GM21786 (cell line): ENCODE measurements at regions not wholly inside any gene's neighbourhood (a gene's known extent, or its start where the extent isn't known, plus 50 kb on each side); places are given as distances from the start of the nearest gene placed in this dataset.

Experiments
- ATAC-seq: cut with Tn5 transposase; IDR thresholded peaks from one replicate; pipeline ENCODE4 v1.9.1; 2021; ENCODE audit not compliant: unreplicated experiment

- ATAC-seq = no peak
Measured at GRCh38 chr13:105817498-105817897, 718.0 kb downstream of the EFNB2 start.

GRCh38 chr13:105816994-105817393 is 718.5 kb downstream of the EFNB2 start:
- ATAC-seq = no peak

GRCh38 chr13:105814902-105815250 is 720.6 kb downstream of the EFNB2 start:
- no peak for ATAC-seq

GRCh38 chr13:105814219-105814901 is 721.1 kb downstream of the EFNB2 start:
- ATAC-seq = no peak

GRCh38 chr13:105806628-105806920 is 728.9 kb downstream of the EFNB2 start:
- no peak for ATAC-seq

DNA sequence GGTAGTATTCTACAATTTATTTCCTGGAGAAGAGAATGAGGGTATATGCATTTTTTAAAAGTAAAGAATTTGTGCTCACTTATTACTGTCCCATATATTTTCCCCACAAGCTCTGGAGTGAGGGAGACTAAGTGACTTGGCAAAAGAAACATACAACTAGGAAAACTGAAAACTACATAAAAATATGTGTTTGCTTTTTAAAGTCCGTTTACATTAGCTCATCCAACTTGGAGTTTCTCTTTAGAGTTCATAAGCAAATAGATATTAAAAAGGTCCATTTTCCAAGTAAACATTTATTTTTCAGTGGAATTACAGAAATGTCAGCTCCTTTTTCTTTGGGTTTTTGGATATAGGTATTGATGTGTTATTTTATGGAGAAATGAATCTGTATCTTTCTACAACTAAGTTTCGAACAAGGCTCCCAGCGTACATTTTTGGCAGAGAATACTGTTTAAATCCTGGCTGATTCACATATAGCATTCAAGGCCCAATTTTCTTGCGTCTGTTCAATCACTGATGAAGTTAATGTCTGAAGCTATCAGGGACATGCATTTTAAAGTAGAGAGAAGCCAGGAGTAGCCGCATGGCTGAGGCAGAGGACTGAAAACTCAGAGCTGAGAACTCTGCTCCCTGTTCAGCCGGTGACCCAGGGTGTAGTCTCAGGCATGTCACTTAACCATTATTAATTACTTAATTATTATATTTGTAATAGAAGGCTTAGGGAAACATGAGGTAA is 729.4 kb downstream of the EFNB2 start:
- no peak for ATAC-seq

DNA sequence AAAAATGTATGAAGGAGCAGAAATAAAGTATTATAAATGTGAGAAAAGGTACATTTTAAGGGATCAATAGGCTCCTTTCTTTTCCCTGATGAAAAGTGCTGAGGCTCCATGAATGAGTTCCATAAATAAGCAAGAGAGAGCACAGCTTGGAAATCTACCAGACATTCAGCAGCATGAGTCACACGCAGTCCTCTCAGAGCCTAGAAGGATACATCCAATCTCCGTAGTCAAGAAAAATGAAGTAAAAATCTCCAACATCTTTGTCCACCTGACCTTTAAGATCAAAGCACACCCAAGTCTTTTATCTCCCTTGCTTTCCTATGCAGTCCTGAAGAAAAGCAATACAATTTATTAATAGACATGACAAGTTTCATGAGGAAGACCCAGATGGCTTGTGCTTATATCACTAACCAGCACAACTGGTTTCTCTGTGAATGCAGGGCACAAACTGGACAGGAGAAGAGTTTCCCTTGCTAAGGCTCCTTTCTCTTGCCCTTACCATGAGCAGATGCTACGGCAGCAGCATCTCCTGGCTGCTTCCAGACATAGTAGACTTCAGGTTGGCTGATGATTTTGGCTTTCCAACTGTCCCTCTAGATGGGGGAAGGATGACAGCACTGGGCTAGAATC is 730.8 kb downstream of the EFNB2 start:
- ATAC-seq = no peak

GRCh38 chr13:105799155-105799554 is 736.3 kb downstream of the EFNB2 start:
- no peak for ATAC-seq

- no peak for ATAC-seq
Measured at GRCh38 chr13:105798541-105798940, 736.9 kb downstream of the EFNB2 start.

DNA sequence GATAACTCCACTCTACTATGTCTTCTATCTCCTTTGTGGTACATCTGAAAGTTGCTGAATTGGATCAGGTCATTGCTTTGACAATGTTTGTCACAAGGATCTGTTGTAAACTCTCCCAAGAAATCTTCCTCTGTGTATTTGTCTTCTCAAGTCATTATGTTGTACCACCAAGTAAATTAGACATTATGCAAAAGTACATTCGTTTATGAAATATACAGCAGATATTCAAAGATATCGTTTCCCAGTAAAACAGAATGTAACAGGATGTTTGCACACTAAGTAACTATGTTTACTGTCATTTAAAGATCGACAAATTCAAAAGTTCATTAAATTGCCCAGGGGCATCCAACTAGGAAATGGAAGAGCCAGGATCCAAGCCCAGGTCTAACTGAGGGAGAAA is 739.4 kb downstream of the EFNB2 start:
- ATAC-seq = no peak

- no peak for ATAC-seq
Measured at GRCh38 chr13:105790923-105791322, 744.5 kb downstream of the EFNB2 start.

GRCh38 chr13:105788530-105788929 is 746.9 kb downstream of the EFNB2 start:
- no peak for ATAC-seq

DNA sequence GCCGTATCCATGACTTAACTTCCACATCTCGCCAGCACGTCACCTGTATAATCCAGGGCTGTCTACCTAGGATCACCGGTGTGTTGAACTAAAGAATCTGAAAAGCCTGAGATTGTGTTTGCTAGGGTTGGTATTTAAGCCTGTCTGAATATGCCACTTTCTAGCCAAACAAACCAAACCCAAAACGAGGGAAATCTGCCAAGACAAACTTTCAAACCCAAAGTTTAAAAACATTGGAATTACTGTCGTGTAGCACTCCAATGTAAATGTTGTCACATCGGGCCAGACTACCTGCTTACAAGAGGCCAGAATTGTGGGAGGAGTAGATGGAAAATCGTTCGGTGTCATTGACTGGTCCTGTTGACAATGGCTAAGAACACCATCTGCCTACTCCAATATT is 747.8 kb downstream of the EFNB2 start:
- ATAC-seq = no peak

GRCh38 chr13:105785436-105785835 is 750.0 kb downstream of the EFNB2 start:
- ATAC-seq = no peak

DNA sequence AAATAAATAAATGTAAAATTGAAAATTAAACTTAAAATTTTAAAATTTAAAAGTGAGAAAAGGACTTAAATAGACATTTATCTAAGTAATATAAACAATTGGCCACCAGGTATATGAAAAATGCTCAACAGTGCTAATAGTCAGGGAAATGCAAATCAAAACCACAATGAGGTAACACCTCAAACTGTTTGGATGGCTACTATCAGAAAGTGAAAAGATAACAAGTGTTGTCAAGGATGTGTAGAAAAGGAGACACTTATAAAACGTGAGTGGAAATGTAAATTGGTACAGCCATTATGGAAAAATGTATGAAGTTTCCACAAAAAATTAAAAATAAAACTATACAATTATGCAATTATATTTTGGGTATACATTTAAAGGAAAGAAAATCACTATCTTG is 752.2 kb downstream of the EFNB2 start:
- ATAC-seq = no peak

GRCh38 chr13:105778196-105778595 is 757.3 kb downstream of the EFNB2 start:
- no peak for ATAC-seq

DNA sequence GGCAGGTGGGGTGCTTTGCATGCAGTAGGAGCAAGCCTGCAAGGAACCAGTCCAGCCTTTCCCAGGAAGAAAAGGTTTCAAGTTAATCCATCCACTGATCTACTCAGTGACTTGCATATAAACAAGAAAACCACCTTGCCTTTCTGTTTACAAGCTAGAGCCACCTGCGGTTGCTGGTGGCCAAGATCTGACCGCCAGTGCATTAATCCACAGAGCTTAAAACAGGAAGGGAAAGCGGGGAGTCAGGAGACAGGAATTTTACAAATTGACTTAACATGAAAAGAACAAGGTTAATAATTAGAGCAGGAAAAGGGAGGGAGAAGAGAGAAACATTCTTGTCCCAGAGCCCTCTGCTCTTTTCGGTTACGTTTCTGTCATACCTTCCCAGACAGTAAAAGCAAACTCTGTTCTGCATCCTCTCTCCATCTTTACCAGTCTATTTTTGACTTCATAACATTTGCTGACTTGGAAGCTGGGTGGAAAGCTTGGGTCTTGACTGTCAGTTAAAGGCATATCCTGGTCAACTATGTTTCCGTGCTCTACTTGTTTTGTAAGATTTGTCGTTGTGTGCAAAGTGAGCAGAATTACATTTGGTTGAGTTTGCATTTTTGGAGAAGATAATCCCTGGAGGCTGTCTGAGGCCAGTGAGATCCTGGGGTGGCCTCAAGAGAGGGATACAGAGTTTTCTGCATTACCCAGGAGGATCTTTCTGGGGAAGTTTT is 760.6 kb downstream of the EFNB2 start:
- no peak for ATAC-seq

DNA sequence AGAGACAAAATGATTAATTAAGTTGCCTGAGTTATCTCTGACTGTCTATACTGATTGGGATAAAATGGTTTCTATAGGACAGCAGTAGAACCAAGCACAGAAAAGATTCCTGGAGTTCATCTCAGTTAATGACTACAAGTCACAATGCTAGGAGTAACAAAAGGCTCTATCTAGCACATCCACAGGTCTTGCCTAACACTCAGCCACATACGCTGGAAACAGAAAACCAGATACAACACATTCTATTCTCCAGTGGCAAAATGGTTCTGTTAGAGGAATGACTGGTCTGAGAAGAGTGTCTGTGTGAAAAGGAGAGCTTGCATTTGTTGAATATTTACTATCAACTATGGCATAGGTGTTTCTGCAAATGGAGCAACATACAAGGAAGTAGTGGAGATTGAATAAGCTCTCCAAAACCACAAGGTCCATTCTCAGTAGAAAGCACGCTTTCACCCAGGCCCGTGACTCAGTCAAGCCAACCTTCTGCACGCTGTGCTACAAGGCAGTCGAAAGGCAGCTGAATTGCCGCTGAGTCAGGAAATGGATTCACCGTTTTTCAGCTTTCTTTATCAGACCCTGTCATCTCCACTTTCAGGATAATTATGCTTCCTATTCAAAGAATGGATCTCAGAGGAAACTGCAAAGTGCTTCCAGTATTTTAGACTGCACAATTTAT is 761.5 kb downstream of the EFNB2 start:
- ATAC-seq = no peak

DNA sequence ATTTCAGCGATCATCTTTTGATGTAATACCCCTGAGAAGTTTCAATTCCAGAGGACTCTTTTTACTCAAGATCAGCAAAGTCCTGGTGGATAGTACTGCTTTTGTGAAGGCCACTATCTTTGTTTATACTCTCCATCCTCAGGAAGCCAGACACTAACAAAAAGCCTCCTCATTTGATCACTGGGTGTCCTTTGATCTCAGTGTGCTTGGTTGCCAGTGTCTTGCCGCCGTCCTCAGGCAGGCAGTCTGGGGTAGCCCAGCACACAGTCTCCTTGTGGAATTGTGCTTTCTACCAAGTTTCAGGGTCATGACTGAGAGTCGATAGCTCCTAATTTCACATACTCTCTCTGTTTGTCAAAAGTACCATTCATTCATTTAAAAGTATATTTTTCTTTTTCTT is 762.2 kb downstream of the EFNB2 start:
- ATAC-seq = no peak

DNA sequence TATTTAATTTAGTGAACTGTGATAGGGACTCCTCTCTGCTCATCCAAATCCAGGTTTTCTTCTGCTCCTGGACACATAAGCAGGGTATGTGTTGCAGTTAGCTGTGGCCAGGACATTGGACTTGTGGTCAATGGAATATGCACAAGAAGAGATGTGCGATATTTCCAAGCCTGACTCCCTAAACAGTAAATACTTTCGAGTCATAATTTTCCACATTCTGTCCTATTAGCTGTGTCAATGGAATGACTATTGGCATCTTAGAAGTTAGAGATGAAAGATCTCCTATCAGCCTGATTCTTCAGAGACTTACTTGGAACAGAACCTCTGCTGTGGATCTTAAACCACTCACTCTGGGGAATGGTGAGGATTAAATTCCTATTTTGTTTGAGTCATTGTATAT is 771.0 kb downstream of the EFNB2 start:
- no peak for ATAC-seq

GRCh38 chr13:105763851-105764250 is 771.6 kb downstream of the EFNB2 start:
- ATAC-seq = no peak
